ENCODE measurements at regions not wholly inside any gene's neighbourhood (a gene's known extent, or its start where the extent isn't known, plus 50 kb on each side); places are given as distances from the start of the nearest gene placed in this dataset.

DNA sequence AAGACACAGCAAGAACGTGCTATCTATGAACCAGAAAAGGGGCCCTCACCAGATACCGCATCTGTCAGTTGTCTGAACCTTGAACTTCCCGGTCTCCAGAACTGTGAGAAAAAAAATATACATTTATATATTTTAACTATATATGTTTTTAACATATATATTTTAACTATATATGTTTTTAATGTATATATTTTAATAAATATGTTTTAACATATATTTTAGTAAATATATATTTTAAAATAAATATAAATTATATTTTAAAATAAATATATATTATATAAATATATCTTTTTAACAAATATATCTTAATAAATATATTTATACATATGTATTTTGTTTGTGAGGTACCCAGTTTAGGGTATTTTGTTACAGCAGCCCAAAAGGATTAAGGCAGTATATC is 958.2 kb upstream of the AUTS2 start:
- TF ChIP-seq, protein P1, sequence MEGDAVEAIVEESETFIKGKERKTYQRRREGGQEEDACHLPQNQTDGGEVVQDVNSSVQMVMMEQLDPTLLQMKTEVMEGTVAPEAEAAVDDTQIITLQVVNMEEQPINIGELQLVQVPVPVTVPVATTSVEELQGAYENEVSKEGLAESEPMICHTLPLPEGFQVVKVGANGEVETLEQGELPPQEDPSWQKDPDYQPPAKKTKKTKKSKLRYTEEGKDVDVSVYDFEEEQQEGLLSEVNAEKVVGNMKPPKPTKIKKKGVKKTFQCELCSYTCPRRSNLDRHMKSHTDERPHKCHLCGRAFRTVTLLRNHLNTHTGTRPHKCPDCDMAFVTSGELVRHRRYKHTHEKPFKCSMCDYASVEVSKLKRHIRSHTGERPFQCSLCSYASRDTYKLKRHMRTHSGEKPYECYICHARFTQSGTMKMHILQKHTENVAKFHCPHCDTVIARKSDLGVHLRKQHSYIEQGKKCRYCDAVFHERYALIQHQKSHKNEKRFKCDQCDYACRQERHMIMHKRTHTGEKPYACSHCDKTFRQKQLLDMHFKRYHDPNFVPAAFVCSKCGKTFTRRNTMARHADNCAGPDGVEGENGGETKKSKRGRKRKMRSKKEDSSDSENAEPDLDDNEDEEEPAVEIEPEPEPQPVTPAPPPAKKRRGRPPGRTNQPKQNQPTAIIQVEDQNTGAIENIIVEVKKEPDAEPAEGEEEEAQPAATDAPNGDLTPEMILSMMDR (conservative IDR thresholded peaks at IDR 0.05 in 1 of 2, IDR thresholded peaks at IDR 0.05 in 1 of 2; ENCODE audit: low read depth in 1 of 2, low read length in 2 of 2), result no peak
- no peak for TF ChIP-seq EZH2 (IDR thresholded peaks at IDR 0.05; ENCODE audit: low read length, missing control alignments)

Measured in fibroblast of lung (primary cell).